H1 (cell line): ENCODE measurements at regions not wholly inside any gene's neighbourhood (a gene's known extent, or its start where the extent isn't known, plus 50 kb on each side); places are given as distances from the start of the nearest gene placed in this dataset.

Experiments
- GTF2F1 ChIP-seq: IDR thresholded peaks from 2 replicates; pipeline ENCODE4 v1.6.1; 2012; ENCODE audit warnings: low read depth, low read length, improper control_type of control experiment, borderline replicate concordance
- KDM1A ChIP-seq: fragments of 200-600, 300-600 bp; sonication (generic); IDR thresholded peaks from 2 replicates; pipeline ENCODE4 v1.7.1; 2016; ENCODE audit warnings: mild to moderate bottlenecking, low read length, borderline replicate concordance
- KDM4A ChIP-seq: IDR thresholded peaks from one replicate; pipeline ENCODE4 v1.7.1; 2012; ENCODE audit warnings: low read depth, mild to moderate bottlenecking, moderate library complexity, low read length, inconsistent platforms; ENCODE audit not compliant: severe bottlenecking
- NANOG ChIP-seq: IDR thresholded peaks from 2 replicates; pipeline ENCODE4 v1.6.1; 2011; ENCODE audit warnings: low read length, low read depth, mild to moderate bottlenecking, inconsistent platforms; ENCODE audit not compliant: insufficient read depth, poor library complexity, severe bottlenecking
- POU5F1 ChIP-seq: IDR thresholded peaks from 2 replicates; pipeline ENCODE4 v1.6.1; 2011; ENCODE audit warnings: low read depth, mild to moderate bottlenecking, low read length, moderate library complexity
- RFX5 ChIP-seq: IDR thresholded peaks from 2 replicates; pipeline ENCODE4 v1.6.1; 2011; ENCODE audit warnings: low read depth, low read length, improper control_type of control experiment, borderline replicate concordance
- SP4 ChIP-seq: IDR thresholded peaks from 2 replicates; pipeline ENCODE4 v1.6.1; 2012; ENCODE audit warnings: low read length, inconsistent platforms
- TEAD4 ChIP-seq: IDR thresholded peaks from 2 replicates; pipeline ENCODE4 v1.6.1; 2012; ENCODE audit warnings: low read depth, low read length, inconsistent platforms, mixed read lengths
- YY1 ChIP-seq: IDR thresholded peaks from 2 replicates; pipeline ENCODE4 v1.6.1; 2011; ENCODE audit warnings: low read depth, mild to moderate bottlenecking, low read length
- TF ChIP-seq, protein P1 (sequence below): fragments of 300-600 bp; sonication (generic); IDR thresholded peaks from 2 replicates; pipeline ENCODE4 v1.7.1; 2012; ENCODE audit warnings: low read length, moderate library complexity, mild to moderate bottlenecking, inconsistent platforms; ENCODE audit not compliant: insufficient replicate concordance
- TF ChIP-seq, protein P2 (sequence below): IDR thresholded peaks from 2 replicates; pipeline ENCODE4 v1.6.1; 2012; ENCODE audit warnings: inconsistent platforms

DNA sequence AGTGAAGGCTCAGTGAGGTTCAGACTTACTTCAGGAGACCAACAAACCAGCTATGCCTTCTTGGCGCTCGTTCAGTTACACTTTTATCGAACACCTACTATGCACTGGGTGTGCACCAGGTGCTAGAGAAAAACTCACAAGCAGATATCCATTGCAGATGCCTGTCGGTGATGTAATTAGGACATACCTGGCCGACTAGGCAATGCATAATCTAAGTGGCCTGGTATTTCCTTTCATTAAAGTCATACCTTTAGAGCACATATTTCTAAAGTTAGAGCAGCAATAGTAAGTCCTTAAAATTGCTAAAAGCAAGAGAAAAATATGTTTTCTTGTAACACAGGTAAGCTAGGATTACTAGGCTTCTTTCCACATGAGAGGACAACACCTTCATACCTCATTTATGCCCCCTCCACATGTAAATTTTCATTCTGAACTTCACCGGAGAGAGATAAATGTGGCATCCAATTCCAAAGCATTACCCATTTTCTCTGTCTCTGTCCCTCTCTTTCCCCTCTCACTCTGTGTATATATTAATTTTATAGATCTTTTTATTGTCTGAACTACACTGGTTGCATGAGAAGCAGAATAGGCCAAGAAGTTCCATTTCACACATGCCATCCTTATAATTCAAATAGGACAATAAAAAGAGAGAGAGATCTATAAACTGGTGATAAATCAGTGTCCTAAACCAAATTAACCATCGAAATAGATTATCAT lies 242.2 kb downstream of the SPTSSA start (continued):
- TF ChIP-seq, protein P1, sequence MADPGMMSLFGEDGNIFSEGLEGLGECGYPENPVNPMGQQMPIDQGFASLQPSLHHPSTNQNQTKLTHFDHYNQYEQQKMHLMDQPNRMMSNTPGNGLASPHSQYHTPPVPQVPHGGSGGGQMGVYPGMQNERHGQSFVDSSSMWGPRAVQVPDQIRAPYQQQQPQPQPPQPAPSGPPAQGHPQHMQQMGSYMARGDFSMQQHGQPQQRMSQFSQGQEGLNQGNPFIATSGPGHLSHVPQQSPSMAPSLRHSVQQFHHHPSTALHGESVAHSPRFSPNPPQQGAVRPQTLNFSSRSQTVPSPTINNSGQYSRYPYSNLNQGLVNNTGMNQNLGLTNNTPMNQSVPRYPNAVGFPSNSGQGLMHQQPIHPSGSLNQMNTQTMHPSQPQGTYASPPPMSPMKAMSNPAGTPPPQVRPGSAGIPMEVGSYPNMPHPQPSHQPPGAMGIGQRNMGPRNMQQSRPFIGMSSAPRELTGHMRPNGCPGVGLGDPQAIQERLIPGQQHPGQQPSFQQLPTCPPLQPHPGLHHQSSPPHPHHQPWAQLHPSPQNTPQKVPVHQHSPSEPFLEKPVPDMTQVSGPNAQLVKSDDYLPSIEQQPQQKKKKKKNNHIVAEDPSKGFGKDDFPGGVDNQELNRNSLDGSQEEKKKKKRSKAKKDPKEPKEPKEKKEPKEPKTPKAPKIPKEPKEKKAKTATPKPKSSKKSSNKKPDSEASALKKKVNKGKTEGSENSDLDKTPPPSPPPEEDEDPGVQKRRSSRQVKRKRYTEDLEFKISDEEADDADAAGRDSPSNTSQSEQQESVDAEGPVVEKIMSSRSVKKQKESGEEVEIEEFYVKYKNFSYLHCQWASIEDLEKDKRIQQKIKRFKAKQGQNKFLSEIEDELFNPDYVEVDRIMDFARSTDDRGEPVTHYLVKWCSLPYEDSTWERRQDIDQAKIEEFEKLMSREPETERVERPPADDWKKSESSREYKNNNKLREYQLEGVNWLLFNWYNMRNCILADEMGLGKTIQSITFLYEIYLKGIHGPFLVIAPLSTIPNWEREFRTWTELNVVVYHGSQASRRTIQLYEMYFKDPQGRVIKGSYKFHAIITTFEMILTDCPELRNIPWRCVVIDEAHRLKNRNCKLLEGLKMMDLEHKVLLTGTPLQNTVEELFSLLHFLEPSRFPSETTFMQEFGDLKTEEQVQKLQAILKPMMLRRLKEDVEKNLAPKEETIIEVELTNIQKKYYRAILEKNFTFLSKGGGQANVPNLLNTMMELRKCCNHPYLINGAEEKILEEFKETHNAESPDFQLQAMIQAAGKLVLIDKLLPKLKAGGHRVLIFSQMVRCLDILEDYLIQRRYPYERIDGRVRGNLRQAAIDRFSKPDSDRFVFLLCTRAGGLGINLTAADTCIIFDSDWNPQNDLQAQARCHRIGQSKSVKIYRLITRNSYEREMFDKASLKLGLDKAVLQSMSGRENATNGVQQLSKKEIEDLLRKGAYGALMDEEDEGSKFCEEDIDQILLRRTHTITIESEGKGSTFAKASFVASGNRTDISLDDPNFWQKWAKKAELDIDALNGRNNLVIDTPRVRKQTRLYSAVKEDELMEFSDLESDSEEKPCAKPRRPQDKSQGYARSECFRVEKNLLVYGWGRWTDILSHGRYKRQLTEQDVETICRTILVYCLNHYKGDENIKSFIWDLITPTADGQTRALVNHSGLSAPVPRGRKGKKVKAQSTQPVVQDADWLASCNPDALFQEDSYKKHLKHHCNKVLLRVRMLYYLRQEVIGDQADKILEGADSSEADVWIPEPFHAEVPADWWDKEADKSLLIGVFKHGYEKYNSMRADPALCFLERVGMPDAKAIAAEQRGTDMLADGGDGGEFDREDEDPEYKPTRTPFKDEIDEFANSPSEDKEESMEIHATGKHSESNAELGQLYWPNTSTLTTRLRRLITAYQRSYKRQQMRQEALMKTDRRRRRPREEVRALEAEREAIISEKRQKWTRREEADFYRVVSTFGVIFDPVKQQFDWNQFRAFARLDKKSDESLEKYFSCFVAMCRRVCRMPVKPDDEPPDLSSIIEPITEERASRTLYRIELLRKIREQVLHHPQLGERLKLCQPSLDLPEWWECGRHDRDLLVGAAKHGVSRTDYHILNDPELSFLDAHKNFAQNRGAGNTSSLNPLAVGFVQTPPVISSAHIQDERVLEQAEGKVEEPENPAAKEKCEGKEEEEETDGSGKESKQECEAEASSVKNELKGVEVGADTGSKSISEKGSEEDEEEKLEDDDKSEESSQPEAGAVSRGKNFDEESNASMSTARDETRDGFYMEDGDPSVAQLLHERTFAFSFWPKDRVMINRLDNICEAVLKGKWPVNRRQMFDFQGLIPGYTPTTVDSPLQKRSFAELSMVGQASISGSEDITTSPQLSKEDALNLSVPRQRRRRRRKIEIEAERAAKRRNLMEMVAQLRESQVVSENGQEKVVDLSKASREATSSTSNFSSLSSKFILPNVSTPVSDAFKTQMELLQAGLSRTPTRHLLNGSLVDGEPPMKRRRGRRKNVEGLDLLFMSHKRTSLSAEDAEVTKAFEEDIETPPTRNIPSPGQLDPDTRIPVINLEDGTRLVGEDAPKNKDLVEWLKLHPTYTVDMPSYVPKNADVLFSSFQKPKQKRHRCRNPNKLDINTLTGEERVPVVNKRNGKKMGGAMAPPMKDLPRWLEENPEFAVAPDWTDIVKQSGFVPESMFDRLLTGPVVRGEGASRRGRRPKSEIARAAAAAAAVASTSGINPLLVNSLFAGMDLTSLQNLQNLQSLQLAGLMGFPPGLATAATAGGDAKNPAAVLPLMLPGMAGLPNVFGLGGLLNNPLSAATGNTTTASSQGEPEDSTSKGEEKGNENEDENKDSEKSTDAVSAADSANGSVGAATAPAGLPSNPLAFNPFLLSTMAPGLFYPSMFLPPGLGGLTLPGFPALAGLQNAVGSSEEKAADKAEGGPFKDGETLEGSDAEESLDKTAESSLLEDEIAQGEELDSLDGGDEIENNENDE: no peak
- TF ChIP-seq YY1 (no peak), TEAD4 (no peak), RFX5 (no peak), NANOG (no peak), KDM4A (no peak), POU5F1 (no peak), GTF2F1 (no peak), KDM1A (no peak), SP4 (no peak)
- TF ChIP-seq, protein P2, sequence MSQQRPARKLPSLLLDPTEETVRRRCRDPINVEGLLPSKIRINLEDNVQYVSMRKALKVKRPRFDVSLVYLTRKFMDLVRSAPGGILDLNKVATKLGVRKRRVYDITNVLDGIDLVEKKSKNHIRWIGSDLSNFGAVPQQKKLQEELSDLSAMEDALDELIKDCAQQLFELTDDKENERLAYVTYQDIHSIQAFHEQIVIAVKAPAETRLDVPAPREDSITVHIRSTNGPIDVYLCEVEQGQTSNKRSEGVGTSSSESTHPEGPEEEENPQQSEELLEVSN: no peak
